Loucy (cell line): ENCODE measurements at regions not wholly inside any gene's neighbourhood (a gene's known extent, or its start where the extent isn't known, plus 50 kb on each side); places are given as distances from the start of the nearest gene placed in this dataset.

ENCODE experiments used
- CTCF ChIP-seq: fragments of 200-600 bp; sonication (generic); conservative IDR thresholded peaks from 2 replicates; pipeline ENCODE4 v1.5.1; 2014; ENCODE audit warnings: mild to moderate bottlenecking, antibody characterized with exemption, low read length
- EZH2phosphoT487 ChIP-seq: fragments of 200-600 bp; IDR thresholded peaks from 2 replicates; pipeline ENCODE4 v1.6.1; 2018; ENCODE audit warnings: antibody characterized with exemption, mild to moderate bottlenecking, moderate library complexity, borderline replicate concordance

- TF ChIP-seq CTCF (no peak), EZH2phosphoT487 (no peak)
Observed at GRCh38 chr18:78682716-78683115, 296.9 kb upstream of the SALL3 start.
